ENCODE measurements at regions not wholly inside any gene's neighbourhood (a gene's known extent, or its start where the extent isn't known, plus 50 kb on each side); places are given as distances from the start of the nearest gene placed in this dataset.

DNA sequence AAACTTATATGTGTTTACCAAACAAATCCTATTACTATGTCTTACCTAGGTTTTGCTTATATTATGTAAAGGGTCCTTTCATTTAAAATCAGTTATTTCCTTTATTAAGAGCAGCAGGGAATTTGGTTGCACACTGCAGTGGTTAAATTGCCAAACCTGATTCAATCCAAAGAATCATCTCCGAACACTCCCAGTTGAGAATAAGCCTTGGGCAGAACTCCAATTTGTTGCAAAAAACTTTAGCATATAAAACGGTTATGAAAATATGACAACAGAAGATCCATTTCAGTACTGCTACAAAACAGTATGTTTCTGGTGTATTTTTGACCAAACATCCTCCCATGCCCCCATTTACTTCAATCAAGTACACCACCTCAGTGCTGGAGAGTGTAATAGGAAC, 587.0 kb upstream of the GRAMD2B start:
- TF ChIP-seq CTCF (IDR thresholded peaks at IDR 0.05) (no peak), POLR2A (IDR thresholded peaks at IDR 0.05) (no peak)
